Stimulated activated naive CD8-positive, alpha-beta T cell treated with anti-CD3 and anti-CD28 coated beads, Interleukin-15, Interleukin-2, amounts not matched to agents 100 ng/mL and 50 ng/mL, for 24 hours (primary cell): ENCODE measurements at regions not wholly inside any gene's neighbourhood (a gene's known extent, or its start where the extent isn't known, plus 50 kb on each side); places are given as distances from the start of the nearest gene placed in this dataset.
"Not testable (repeated sequence)": the region's sequence is repeated elsewhere in the genome, so short reads cannot be mapped to it uniquely, and the experiment has no call there.

Experiments
- H3K27ac Mint-ChIP-seq: one replicate; pipeline ENCODE4 v1.8.0; 2021; ENCODE audit warnings: mild to moderate bottlenecking, mixed read lengths
- H3K27me3 Mint-ChIP-seq: one replicate; pipeline ENCODE4 v1.8.0; 2021; ENCODE audit warnings: mixed read lengths
- H3K36me3 Mint-ChIP-seq: one replicate; pipeline ENCODE4 v1.8.0; 2021; ENCODE audit warnings: low read depth, mixed read lengths
- H3K4me1 Mint-ChIP-seq: one replicate; pipeline ENCODE4 v1.8.0; 2021; ENCODE audit warnings: low read depth, mixed read lengths
- H3K4me3 Mint-ChIP-seq: one replicate; pipeline ENCODE4 v1.8.0; 2021; ENCODE audit warnings: mild to moderate bottlenecking, mixed read lengths
- H3K9me3 Mint-ChIP-seq: one replicate; pipeline ENCODE4 v1.8.0; 2021; ENCODE audit warnings: mixed read lengths

DNA sequence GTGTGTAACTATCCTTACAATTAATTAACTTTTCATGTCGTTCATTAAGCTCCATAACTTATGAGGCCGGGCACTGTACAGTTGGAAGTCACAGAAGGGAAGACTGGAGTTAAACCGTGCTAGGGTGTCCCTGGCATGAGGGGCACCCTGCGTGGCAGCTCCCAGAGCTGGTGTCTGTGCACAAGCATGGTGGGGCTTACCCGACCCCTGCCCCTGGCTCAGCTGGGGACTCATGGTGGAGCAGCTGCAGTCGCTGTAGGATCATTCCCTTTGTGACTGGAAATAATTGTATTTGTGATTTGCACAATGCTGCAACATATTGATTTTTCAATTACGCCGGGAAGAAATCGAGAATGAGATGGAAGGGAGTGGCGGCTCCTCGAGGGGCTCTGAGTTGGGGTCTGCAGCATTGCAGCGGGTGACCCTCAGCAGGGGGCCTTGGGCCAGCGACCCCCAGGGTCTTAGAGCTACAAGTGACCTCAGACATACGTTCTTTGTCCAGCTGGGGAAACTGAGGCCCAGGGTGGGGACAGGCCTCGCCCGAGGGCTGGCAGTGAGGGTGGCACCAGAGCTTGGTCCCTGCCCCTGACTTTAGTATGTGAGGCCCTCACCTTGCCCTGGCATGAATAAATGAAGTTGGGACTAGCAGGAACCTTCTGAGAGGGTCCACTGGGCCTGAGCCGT is 125.4 kb downstream of the KIF26A start:
- Mint-ChIP-seq H3K4me3 (no peak overlapping the region), H3K4me1 (peaks cover 3% of the 10 kb centered on the region), H3K27me3 (peaks cover 13% of the 10 kb centered on the region), H3K36me3 (no peaks in the 10 kb centered on the region), H3K9me3 (peaks cover 13% of the 10 kb centered on the region), H3K27ac (no peak overlapping the region)

- H3K36me3 Mint-ChIP-seq = no peaks in the 10 kb centered on the region
- no peak overlapping the region for H3K4me3 Mint-ChIP-seq
- no peak overlapping the region for H3K27ac Mint-ChIP-seq
- H3K4me1 Mint-ChIP-seq = peaks cover 3% of the 10 kb centered on the region
- peaks cover 6% of the 10 kb centered on the region for H3K27me3 Mint-ChIP-seq
- H3K9me3 Mint-ChIP-seq = peaks cover 13% of the 10 kb centered on the region
Observed at GRCh38 chr14:104264495-104265265, 126.3 kb downstream of the KIF26A start.

GRCh38 chr14:104265918-104266630 is 127.7 kb downstream of the KIF26A start:
- H3K4me1 Mint-ChIP-seq = peaks cover 3% of the 10 kb centered on the region
- H3K27ac Mint-ChIP-seq = no peak overlapping the region
- no peaks in the 10 kb centered on the region for H3K36me3 Mint-ChIP-seq
- H3K4me3 Mint-ChIP-seq = no peak overlapping the region
- H3K9me3 Mint-ChIP-seq = peaks cover 4% of the 10 kb centered on the region
- H3K27me3 Mint-ChIP-seq = peaks cover 6% of the 10 kb centered on the region

DNA sequence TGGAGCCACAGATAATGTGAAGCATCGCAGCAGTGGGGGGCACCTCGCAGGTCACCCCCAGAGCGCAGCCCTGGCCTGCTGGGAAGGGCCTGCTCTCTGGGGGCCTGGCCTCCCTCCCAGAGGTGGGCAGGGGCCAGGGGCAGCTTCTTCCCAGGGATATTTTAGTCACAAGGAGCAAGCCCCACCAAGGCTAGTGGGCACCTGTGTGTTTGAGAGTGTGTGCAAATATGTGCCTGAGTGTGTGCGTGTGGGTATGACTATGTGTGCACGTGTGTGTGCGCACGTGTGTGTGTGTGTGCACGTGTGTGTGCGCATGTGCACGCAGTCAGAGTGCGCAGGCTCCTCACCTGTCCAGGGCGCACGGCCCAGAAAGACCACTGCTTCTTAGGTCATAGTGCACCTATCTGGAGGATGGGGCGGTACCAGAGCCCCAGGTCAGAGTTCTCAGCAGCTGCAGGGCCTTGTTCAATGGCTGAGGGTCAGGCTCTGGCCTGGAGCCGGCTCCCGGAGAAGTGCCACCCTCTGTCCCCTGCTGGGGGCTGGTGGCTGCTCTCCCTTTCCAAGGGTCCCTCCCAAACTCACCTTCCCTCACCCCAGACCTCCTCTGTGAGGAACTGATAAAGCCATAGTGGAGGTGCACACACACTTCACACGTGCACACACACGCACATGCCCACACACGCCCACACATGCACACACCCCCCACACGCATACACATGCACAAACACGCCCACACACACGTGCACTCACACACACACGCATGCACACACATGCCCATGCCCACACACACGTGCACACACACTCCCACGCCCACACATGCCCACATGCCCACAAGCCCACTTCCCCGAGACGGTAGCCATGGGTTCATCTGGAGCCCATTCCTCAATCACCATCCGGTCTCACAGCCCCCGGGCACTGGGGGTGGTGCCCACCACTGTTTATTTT is 128.5 kb downstream of the KIF26A start:
- Mint-ChIP-seq H3K4me3 (no peak overlapping the region), H3K27ac (no peak overlapping the region), H3K27me3 (no peaks in the 10 kb centered on the region), H3K36me3 (no peaks in the 10 kb centered on the region), H3K9me3 (no peaks in the 10 kb centered on the region), H3K4me1 (peaks cover 3% of the 10 kb centered on the region)

GRCh38 chr14:104267895-104268294 is 129.5 kb downstream of the KIF26A start:
- H3K27me3 Mint-ChIP-seq = no peaks in the 10 kb centered on the region
- no peak overlapping the region for H3K27ac Mint-ChIP-seq
- H3K4me1 Mint-ChIP-seq = peaks cover 3% of the 10 kb centered on the region
- no peaks in the 10 kb centered on the region for H3K9me3 Mint-ChIP-seq
- peak overlapping the region; percentile 7 for H3K4me3 Mint-ChIP-seq
- H3K36me3 Mint-ChIP-seq = no peaks in the 10 kb centered on the region

- Mint-ChIP-seq H3K9me3 (no peaks in the 10 kb centered on the region), H3K4me1 (peaks cover 3% of the 10 kb centered on the region), H3K4me3 (peak overlapping the region; percentile 7), H3K27ac (no peak overlapping the region), H3K27me3 (no peaks in the 10 kb centered on the region), H3K36me3 (no peaks in the 10 kb centered on the region)
Observed at GRCh38 chr14:104268295-104268694, 129.9 kb downstream of the KIF26A start.

- H3K4me1 Mint-ChIP-seq = peaks cover 3% of the 10 kb centered on the region
- no peaks in the 10 kb centered on the region for H3K9me3 Mint-ChIP-seq
- no peaks in the 10 kb centered on the region for H3K36me3 Mint-ChIP-seq
- no peak overlapping the region for H3K27ac Mint-ChIP-seq
- no peak overlapping the region for H3K4me3 Mint-ChIP-seq
- H3K27me3 Mint-ChIP-seq = peaks cover under 1% of the 10 kb centered on the region
Observed at GRCh38 chr14:104268725-104269436, 130.5 kb downstream of the KIF26A start.

DNA sequence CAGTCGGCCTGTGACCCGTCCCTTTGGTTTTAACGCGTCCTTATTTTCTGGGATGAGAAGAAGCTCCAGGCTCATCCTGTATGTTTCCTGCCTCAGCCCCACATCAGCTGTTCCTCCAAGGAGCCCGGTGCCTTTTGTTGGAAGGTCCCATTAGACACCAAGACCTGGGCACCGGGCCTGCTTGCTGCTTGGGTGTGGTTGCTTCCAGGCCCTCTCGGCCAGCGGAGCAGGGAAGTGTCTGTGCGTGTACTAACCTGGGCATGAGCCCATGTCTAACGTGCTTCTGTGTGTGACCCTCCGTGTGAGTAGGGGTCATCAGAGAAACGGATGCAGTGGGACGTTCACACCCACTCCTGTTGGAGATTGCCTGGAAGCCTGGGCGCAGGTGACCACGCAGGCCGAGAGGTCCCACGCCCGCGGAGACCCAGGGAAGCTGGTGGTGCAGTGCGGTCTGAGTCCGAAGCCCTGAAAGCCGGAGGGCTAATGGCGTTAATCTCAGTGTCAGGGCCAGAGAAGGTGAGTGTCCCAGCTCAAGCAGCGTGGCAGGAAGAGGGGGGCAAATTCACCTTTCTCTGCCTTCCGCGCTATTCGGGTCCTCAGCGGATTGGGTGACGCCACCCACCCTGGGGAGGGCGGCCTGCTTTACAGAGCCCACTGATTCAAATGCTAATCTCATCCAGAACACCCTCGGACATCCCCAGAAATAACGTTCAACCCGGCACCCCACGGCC is 131.3 kb downstream of the KIF26A start:
- H3K36me3 Mint-ChIP-seq, H3K4me3 Mint-ChIP-seq, H3K27ac Mint-ChIP-seq, H3K4me1 Mint-ChIP-seq, H3K9me3 Mint-ChIP-seq, H3K27me3 Mint-ChIP-seq: not testable (repeated sequence)

GRCh38 chr14:104271391-104271790 is 133.0 kb downstream of the KIF26A start:
- Mint-ChIP-seq H3K4me1 (peaks cover 3% of the 10 kb centered on the region), H3K9me3 (no peaks in the 10 kb centered on the region), H3K27me3 (peaks cover 4% of the 10 kb centered on the region), H3K4me3 (no peak overlapping the region), H3K27ac (no peak overlapping the region), H3K36me3 (no peaks in the 10 kb centered on the region)

GRCh38 chr14:104274806-104275205 is 136.4 kb downstream of the KIF26A start:
- H3K27me3 Mint-ChIP-seq = peaks cover 8% of the 10 kb centered on the region
- no peaks in the 10 kb centered on the region for H3K36me3 Mint-ChIP-seq
- no peak overlapping the region for H3K4me3 Mint-ChIP-seq
- H3K4me1 Mint-ChIP-seq = no peaks in the 10 kb centered on the region
- no peak overlapping the region for H3K27ac Mint-ChIP-seq
- H3K9me3 Mint-ChIP-seq = no peaks in the 10 kb centered on the region

- H3K27me3 Mint-ChIP-seq = peaks cover 8% of the 10 kb centered on the region
- no peak overlapping the region for H3K4me3 Mint-ChIP-seq
Observed at GRCh38 chr14:104277416-104278213, 139.2 kb downstream of the KIF26A start.

GRCh38 chr14:104278214-104278534 is 139.8 kb downstream of the KIF26A start:
- Mint-ChIP-seq H3K27me3 (peaks cover 8% of the 10 kb centered on the region), H3K27ac (no peak overlapping the region), H3K9me3 (no peaks in the 10 kb centered on the region), H3K4me1 (no peaks in the 10 kb centered on the region), H3K4me3 (no peak overlapping the region), H3K36me3 (no peaks in the 10 kb centered on the region)

More at GRCh38 chr14:104277416-104278213, 139.2 kb downstream of the KIF26A start:
- Mint-ChIP-seq H3K4me1 (no peaks in the 10 kb centered on the region), H3K36me3 (no peaks in the 10 kb centered on the region), H3K9me3 (no peaks in the 10 kb centered on the region), H3K27ac (no peak overlapping the region)
